SK-N-SH (cell line): ENCODE measurements at regions not wholly inside any gene's neighbourhood (a gene's known extent, or its start where the extent isn't known, plus 50 kb on each side); places are given as distances from the start of the nearest gene placed in this dataset.
"Not testable (repeated sequence)": the region's sequence is repeated elsewhere in the genome, so short reads cannot be mapped to it uniquely, and the experiment has no call there.

Experiments used
- CTCF ChIP-seq: fragments of 200-600 bp; sonication (generic); IDR thresholded peaks from 2 replicates; pipeline ENCODE4 v1.6.1; 2017; ENCODE audit warnings: antibody characterized with exemption, mild to moderate bottlenecking, moderate library complexity
- FOXM1 ChIP-seq: IDR thresholded peaks from 2 replicates; pipeline ENCODE4 v1.4.0; 2012; ENCODE audit warnings: low read depth, mild to moderate bottlenecking
- GABPA ChIP-seq: IDR thresholded peaks from 2 replicates; pipeline ENCODE4 v1.4.0; 2012; ENCODE audit warnings: low read depth, mild to moderate bottlenecking
- MAX ChIP-seq: IDR thresholded peaks from 2 replicates; pipeline ENCODE4 v1.4.0; 2012; ENCODE audit warnings: low read depth
- POLR2AphosphoS5 ChIP-seq: IDR thresholded peaks from 2 replicates; pipeline ENCODE4 v1.6.1; 2012; ENCODE audit warnings: low read depth, low read length
- TCF12 ChIP-seq: IDR thresholded peaks from 2 replicates; pipeline ENCODE4 v1.4.0; 2012
- YY1 ChIP-seq: IDR thresholded peaks from 2 replicates; pipeline ENCODE4 v1.4.0; 2012; ENCODE audit warnings: low read depth, mild to moderate bottlenecking
- ZBTB33 ChIP-seq: IDR thresholded peaks from 2 replicates; pipeline ENCODE4 v1.4.0; 2012; ENCODE audit warnings: low read depth, borderline replicate concordance

GRCh38 chr14:106184771-106185170, 658.4 kb downstream of the TMEM121 start:
- not testable (repeated sequence) for TF ChIP-seq CTCF, TCF12, ZBTB33, POLR2AphosphoS5, GABPA, YY1, FOXM1, MAX
